ENCODE measurements at regions not wholly inside any gene's neighbourhood (a gene's known extent, or its start where the extent isn't known, plus 50 kb on each side); places are given as distances from the start of the nearest gene placed in this dataset.
A peak's percentile ranks its signal among the peaks of the same experiment; 100 is the strongest.

DNA sequence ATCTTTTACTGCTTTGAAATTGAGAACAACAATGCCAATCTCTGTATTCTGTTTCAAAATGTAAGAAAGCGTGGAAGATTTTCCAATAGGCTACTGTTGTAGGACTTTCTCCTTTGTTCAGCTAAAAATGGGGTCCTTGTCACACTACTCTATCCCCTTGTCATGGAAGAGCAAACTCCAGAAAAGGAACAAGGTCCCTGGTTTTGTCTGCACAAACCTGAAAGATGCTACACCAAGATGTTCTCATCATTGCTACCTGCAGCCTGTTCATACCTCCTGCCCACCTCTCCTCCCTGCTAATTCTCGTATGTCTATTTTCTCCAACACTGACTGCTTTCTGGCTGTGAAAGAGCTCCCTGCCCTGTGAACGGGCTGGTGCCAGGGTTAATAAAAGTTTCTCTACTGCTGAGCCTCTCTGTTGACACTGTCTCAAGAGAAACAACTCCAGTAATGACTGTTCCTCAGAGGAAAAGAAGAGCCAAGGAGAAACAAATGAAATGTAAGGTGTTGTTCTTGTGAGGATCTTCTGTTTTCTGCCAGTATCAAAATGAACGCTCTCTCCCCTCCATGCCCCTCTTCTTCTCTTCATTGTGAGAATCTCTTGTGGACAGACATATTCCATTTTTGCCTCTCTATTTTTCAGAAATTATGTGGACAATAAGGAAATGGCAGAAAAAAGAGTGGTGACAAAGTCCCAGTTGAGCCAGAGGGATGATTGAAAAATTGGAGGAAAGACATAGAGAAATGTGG is 287.1 kb downstream of the ADGB start:
- no peak overlapping the region for H2BK15ac ChIP-seq (ENCODE audit: low read depth, poor library complexity, severe bottlenecking)
- no peaks in the 10 kb centered on the region for H3K4me1 ChIP-seq (ENCODE audit: control insufficient read depth, insufficient read depth, low read depth, low read length)
- no peaks in the 10 kb centered on the region for H3K9me3 ChIP-seq (ENCODE audit: control insufficient read depth, low read length)
- no peak overlapping the region for H3K4me2 ChIP-seq (ENCODE audit: low read length, poor library complexity, severe bottlenecking)
- H3K4me3 ChIP-seq (ENCODE audit: insufficient read depth in 1 of 2, low read depth in 1 of 2, low read length in 2 of 2): no peak overlapping the region
- H3K79me1 ChIP-seq (replicated peaks; ENCODE audit: low read length, poor library complexity, severe bottlenecking): no peaks in the 10 kb centered on the region
- no peak overlapping the region for H2AK5ac ChIP-seq (ENCODE audit: low read length, severe bottlenecking)
- H3K27ac ChIP-seq (ENCODE audit: low read length, poor library complexity, severe bottlenecking): no peak overlapping the region
- H2BK5ac ChIP-seq (ENCODE audit: low read depth, low read length, poor library complexity, severe bottlenecking): no peak overlapping the region
- H3K9ac ChIP-seq (ENCODE audit: low read length): no peak overlapping the region
- H2AFZ ChIP-seq (ENCODE audit: low read depth, low read length): no peak overlapping the region
- no peak overlapping the region for H4K8ac ChIP-seq (ENCODE audit: low read length)
- H4K91ac ChIP-seq (ENCODE audit: low read length): no peak overlapping the region
- 84% methylated on average over 3 of the region's 4 CpGs for WGBS
- peak overlapping the region in 1 of 2 experiments; percentile 28 for H3K18ac ChIP-seq (ENCODE audit: low read depth in 1 of 2, low read length in 2 of 2)
- no peak overlapping the region for H3K4ac ChIP-seq (ENCODE audit: low read depth in 1 of 2, low read length in 2 of 2)
- no peaks in the 10 kb centered on the region for H3K36me3 ChIP-seq (ENCODE audit: control insufficient read depth in 1 of 2, insufficient read depth in 2 of 2, low read depth in 1 of 2, low read length in 2 of 2)
- no peak overlapping the region for H3K23ac ChIP-seq (ENCODE audit: low read length in 2 of 2)
- no peaks in the 10 kb centered on the region for H3K27me3 ChIP-seq (ENCODE audit: control insufficient read depth in 1 of 2, insufficient read depth in 1 of 2, low read length in 2 of 2)
- H3K14ac ChIP-seq (ENCODE audit: low read length in 2 of 2): no peak overlapping the region
- H2BK12ac ChIP-seq (ENCODE audit: low read length in 2 of 2): peak overlapping the region in 1 of 2 experiments; percentile 15
- no peak overlapping the region for H2BK120ac ChIP-seq (ENCODE audit: low read depth, low read length)
- no peak for DNase-seq

DNA sequence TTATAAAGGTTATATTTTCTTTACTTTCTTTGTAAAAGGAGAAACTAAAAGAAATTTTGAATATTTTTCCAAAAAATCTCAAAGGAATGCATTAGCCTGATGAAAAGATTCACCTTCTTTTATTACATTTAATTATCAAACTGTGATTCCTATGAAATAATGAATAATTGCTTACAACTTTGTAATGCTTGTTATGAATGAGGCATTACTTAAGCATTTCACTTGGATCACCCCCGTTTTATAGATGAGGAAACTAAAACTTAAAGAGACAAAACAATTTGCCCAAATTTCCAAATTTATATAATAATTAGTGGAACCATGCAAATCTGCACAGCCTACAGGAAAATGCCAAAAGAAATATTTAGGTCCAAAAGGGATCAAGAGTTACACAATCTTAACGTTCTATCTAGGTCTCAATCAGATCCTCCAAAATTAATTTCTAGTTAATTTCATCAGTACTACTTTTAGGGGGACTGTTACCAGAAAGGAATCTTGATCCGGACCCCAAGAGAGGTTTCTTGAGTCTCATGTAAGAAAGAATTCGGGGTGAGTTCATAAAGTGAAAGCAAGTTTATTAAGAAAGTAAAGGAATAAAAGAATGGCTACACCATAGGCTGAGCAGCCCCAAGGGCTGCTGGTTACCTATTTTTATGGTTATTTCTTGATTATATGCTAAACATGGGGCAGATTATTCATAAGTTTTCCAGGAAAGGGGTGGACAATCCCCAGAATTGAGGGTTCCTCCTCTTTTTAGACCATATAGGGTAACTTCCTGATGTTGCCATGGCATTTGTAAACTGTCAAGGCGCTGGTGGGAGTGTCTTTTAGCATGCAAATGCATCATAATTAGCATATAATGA is 288.0 kb downstream of the ADGB start:
- Histone ChIP-seq H3K27ac (ENCODE audit: low read length, poor library complexity, severe bottlenecking) (no peak overlapping the region), H3K4me1 (ENCODE audit: control insufficient read depth, insufficient read depth, low read depth, low read length) (no peaks in the 10 kb centered on the region), H2AK5ac (ENCODE audit: low read length, severe bottlenecking) (no peak overlapping the region), H3K23ac (ENCODE audit: low read length in 2 of 2) (no peak overlapping the region), H3K27me3 (ENCODE audit: control insufficient read depth in 1 of 2, insufficient read depth in 1 of 2, low read length in 2 of 2) (no peaks in the 10 kb centered on the region), H2BK5ac (ENCODE audit: low read depth, low read length, poor library complexity, severe bottlenecking) (no peak overlapping the region), H4K8ac (ENCODE audit: low read length) (no peak overlapping the region), H3K4me3 (ENCODE audit: insufficient read depth in 1 of 2, low read depth in 1 of 2, low read length in 2 of 2) (no peak overlapping the region), H2BK12ac (ENCODE audit: low read length in 2 of 2) (no peak overlapping the region), H2BK15ac (ENCODE audit: low read depth, poor library complexity, severe bottlenecking) (no peak overlapping the region), H3K18ac (ENCODE audit: low read depth in 1 of 2, low read length in 2 of 2) (no peak overlapping the region), H3K9me3 (ENCODE audit: control insufficient read depth, low read length) (no peaks in the 10 kb centered on the region), H3K4me2 (ENCODE audit: low read length, poor library complexity, severe bottlenecking) (no peak overlapping the region), H2AFZ (ENCODE audit: low read depth, low read length) (no peak overlapping the region), H3K4ac (ENCODE audit: low read depth in 1 of 2, low read length in 2 of 2) (no peak overlapping the region), H3K9ac (ENCODE audit: low read length) (no peak overlapping the region), H2BK120ac (ENCODE audit: low read depth, low read length) (no peak overlapping the region), H3K36me3 (ENCODE audit: control insufficient read depth in 1 of 2, insufficient read depth in 2 of 2, low read depth in 1 of 2, low read length in 2 of 2) (no peaks in the 10 kb centered on the region), H3K14ac (ENCODE audit: low read length in 2 of 2) (no peak overlapping the region), H3K79me1 (replicated peaks; ENCODE audit: low read length, poor library complexity, severe bottlenecking) (no peaks in the 10 kb centered on the region), H4K91ac (ENCODE audit: low read length) (no peak overlapping the region)
- DNase-seq: no peak
- WGBS: 95% methylated on average over 4 of the region's 5 CpGs

DNA sequence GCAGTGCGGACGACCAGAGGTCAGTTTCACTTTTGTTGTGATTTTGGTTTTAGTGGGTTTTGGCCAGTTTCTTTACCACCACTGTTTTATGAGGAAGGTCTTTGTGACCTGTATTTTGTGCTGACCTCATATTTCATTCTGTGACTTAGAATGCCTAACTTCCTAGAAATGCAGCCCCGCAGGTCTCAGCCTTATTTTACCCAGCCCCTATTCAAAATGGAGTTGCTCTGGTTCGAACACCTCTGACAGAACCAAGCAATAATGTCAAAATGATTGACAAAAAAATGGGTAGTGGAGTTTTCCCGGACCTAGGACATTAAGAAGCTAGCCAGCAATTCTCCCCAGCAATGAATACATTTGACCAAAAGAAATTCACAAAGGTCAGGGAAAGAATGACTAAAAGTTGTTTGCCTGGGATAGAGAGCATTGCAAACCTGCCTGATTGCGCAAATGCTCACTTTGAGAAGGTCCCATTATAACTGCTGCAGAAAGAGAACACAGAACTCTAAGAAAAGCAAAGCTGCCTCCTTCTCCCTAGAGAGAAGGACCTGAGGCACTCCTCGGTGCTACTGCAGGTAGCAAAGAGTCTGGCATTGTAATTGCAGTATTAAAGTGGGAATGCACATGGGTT is 288.8 kb downstream of the ADGB start:
- H3K4me3 ChIP-seq (ENCODE audit: insufficient read depth in 1 of 2, low read depth in 1 of 2, low read length in 2 of 2): no peak overlapping the region
- H3K4me1 ChIP-seq (ENCODE audit: control insufficient read depth, insufficient read depth, low read depth, low read length): no peaks in the 10 kb centered on the region
- no peak overlapping the region for H3K9ac ChIP-seq (ENCODE audit: low read length)
- no peaks in the 10 kb centered on the region for H3K36me3 ChIP-seq (ENCODE audit: control insufficient read depth in 1 of 2, insufficient read depth in 2 of 2, low read depth in 1 of 2, low read length in 2 of 2)
- H4K8ac ChIP-seq (ENCODE audit: low read length): no peak overlapping the region
- H3K23ac ChIP-seq (ENCODE audit: low read length in 2 of 2): no peak overlapping the region
- no peak overlapping the region for H2AK5ac ChIP-seq (ENCODE audit: low read length, severe bottlenecking)
- no peak overlapping the region for H2BK120ac ChIP-seq (ENCODE audit: low read depth, low read length)
- no peak overlapping the region for H2BK5ac ChIP-seq (ENCODE audit: low read depth, low read length, poor library complexity, severe bottlenecking)
- H3K18ac ChIP-seq (ENCODE audit: low read depth in 1 of 2, low read length in 2 of 2): no peak overlapping the region
- no peak overlapping the region for H2AFZ ChIP-seq (ENCODE audit: low read depth, low read length)
- H2BK15ac ChIP-seq (ENCODE audit: low read depth, poor library complexity, severe bottlenecking): no peak overlapping the region
- H3K9me3 ChIP-seq (ENCODE audit: control insufficient read depth, low read length): no peaks in the 10 kb centered on the region
- no peak overlapping the region for H3K4ac ChIP-seq (ENCODE audit: low read depth in 1 of 2, low read length in 2 of 2)
- H3K14ac ChIP-seq (ENCODE audit: low read length in 2 of 2): no peak overlapping the region
- H4K91ac ChIP-seq (ENCODE audit: low read length): no peak overlapping the region
- no peak overlapping the region for H2BK12ac ChIP-seq (ENCODE audit: low read length in 2 of 2)
- H3K4me2 ChIP-seq (ENCODE audit: low read length, poor library complexity, severe bottlenecking): no peak overlapping the region
- DNase-seq: no peak
- H3K27me3 ChIP-seq (ENCODE audit: control insufficient read depth in 1 of 2, insufficient read depth in 1 of 2, low read length in 2 of 2): no peaks in the 10 kb centered on the region
- no peak overlapping the region for H3K27ac ChIP-seq (ENCODE audit: low read length, poor library complexity, severe bottlenecking)
- 92% methylated on average over 5 of the region's 7 CpGs for WGBS
- H3K79me1 ChIP-seq (replicated peaks; ENCODE audit: low read length, poor library complexity, severe bottlenecking): no peaks in the 10 kb centered on the region

DNA sequence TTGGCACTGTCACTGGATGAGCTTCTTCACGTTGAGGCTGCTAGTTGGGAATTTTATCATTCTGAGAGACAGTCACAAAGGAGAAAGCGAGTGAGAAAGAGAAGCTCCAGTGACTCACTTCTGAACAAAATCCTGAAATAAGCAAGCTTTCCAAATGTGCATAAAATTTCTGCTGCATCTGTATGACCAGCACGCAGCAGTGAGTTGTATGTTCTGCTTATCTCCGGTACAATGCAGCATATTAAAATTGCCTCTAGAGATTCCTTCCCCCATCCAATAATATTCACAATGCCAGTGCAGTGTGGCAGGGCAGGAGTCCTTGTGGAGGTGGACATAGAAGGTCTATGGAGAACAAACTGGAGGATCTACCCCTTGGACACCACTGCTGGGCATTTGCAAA is 290.5 kb downstream of the ADGB start:
- Histone ChIP-seq H3K4me1 (ENCODE audit: control insufficient read depth, insufficient read depth, low read depth, low read length) (peaks cover 2% of the 10 kb centered on the region), H3K36me3 (ENCODE audit: control insufficient read depth in 1 of 2, insufficient read depth in 2 of 2, low read depth in 1 of 2, low read length in 2 of 2) (no peaks in the 10 kb centered on the region), H4K91ac (ENCODE audit: low read length) (no peak overlapping the region), H3K9me3 (ENCODE audit: control insufficient read depth, low read length) (no peaks in the 10 kb centered on the region), H3K4me2 (ENCODE audit: low read length, poor library complexity, severe bottlenecking) (no peak overlapping the region), H2BK120ac (ENCODE audit: low read depth, low read length) (no peak overlapping the region), H2BK5ac (ENCODE audit: low read depth, low read length, poor library complexity, severe bottlenecking) (no peak overlapping the region), H2AK5ac (ENCODE audit: low read length, severe bottlenecking) (no peak overlapping the region), H3K23ac (ENCODE audit: low read length in 2 of 2) (no peak overlapping the region), H3K27me3 (ENCODE audit: control insufficient read depth in 1 of 2, insufficient read depth in 1 of 2, low read length in 2 of 2) (no peaks in the 10 kb centered on the region), H2BK12ac (ENCODE audit: low read length in 2 of 2) (no peak overlapping the region), H3K4me3 (ENCODE audit: insufficient read depth in 1 of 2, low read depth in 1 of 2, low read length in 2 of 2) (no peak overlapping the region), H4K8ac (ENCODE audit: low read length) (no peak overlapping the region), H3K4ac (ENCODE audit: low read depth in 1 of 2, low read length in 2 of 2) (no peak overlapping the region), H3K18ac (ENCODE audit: low read depth in 1 of 2, low read length in 2 of 2) (no peak overlapping the region), H2BK15ac (ENCODE audit: low read depth, poor library complexity, severe bottlenecking) (no peak overlapping the region), H3K14ac (ENCODE audit: low read length in 2 of 2) (no peak overlapping the region), H3K79me1 (replicated peaks; ENCODE audit: low read length, poor library complexity, severe bottlenecking) (no peaks in the 10 kb centered on the region), H3K9ac (ENCODE audit: low read length) (no peak overlapping the region), H2AFZ (ENCODE audit: low read depth, low read length) (no peak overlapping the region), H3K27ac (ENCODE audit: low read length, poor library complexity, severe bottlenecking) (no peak overlapping the region)
- 86% methylated on average over 4 of the region's 4 CpGs for WGBS
- no peak for DNase-seq

Measured in mesenchymal stem cell (in vitro differentiated cells and primary cell).